ENCODE measurements at regions not wholly inside any gene's neighbourhood (a gene's known extent, or its start where the extent isn't known, plus 50 kb on each side); places are given as distances from the start of the nearest gene placed in this dataset.

DNA sequence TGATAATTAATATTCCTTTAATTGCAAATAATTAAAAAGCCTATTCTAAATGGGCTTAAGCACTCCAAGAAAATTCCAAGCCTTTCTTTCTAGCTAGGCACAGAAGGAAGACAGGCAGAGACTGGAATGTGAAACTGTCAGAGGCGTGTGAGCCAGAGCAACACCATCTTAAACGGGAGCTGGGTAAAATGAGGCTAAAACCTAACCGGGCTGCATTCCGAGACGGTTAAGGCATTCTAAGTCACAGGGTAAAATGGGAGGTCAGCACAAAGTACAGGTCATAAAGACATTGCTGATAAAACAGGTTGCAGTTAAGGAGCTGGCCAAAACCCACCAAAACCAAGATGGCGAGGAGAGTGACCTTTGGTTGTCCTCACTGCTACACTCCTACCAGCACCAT, 300.4 kb downstream of the SLITRK6 start:
- TF ChIP-seq, protein P1, sequence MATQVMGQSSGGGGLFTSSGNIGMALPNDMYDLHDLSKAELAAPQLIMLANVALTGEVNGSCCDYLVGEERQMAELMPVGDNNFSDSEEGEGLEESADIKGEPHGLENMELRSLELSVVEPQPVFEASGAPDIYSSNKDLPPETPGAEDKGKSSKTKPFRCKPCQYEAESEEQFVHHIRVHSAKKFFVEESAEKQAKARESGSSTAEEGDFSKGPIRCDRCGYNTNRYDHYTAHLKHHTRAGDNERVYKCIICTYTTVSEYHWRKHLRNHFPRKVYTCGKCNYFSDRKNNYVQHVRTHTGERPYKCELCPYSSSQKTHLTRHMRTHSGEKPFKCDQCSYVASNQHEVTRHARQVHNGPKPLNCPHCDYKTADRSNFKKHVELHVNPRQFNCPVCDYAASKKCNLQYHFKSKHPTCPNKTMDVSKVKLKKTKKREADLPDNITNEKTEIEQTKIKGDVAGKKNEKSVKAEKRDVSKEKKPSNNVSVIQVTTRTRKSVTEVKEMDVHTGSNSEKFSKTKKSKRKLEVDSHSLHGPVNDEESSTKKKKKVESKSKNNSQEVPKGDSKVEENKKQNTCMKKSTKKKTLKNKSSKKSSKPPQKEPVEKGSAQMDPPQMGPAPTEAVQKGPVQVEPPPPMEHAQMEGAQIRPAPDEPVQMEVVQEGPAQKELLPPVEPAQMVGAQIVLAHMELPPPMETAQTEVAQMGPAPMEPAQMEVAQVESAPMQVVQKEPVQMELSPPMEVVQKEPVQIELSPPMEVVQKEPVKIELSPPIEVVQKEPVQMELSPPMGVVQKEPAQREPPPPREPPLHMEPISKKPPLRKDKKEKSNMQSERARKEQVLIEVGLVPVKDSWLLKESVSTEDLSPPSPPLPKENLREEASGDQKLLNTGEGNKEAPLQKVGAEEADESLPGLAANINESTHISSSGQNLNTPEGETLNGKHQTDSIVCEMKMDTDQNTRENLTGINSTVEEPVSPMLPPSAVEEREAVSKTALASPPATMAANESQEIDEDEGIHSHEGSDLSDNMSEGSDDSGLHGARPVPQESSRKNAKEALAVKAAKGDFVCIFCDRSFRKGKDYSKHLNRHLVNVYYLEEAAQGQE (IDR thresholded peaks at IDR 0.05; ENCODE audit: insufficient read depth in 1 of 2, low read depth in 2 of 2, low read length in 2 of 2) = no peak
- TF ChIP-seq POLR2AphosphoS5 (IDR thresholded peaks at IDR 0.05; ENCODE audit: low read depth, low read length) (no peak), FOXP2 (optimal IDR thresholded peaks at IDR 0.05; ENCODE audit: borderline replicate concordance, extremely low read depth, extremely low read length, insufficient read depth) (no peak)

DNA sequence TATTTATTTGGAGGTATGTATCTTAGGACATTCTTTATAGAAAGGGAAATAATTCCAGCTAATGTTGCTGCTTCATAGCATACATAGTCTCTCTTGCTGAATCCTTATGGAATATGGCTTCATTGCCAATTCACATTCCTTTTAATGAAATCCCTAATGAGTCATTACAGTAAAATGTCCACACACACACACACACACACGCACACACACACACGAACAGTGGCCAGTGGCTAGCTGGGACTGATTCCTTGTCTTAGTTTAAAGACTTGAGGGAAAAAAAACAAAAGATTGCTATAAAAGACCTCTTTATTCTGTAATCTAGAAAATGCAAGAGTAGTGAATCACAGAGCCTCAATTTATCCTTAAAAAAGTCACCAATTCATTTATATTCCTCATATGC, 301.6 kb downstream of the SLITRK6 start:
- no peak for TF ChIP-seq TAF1 (IDR thresholded peaks at IDR 0.05; ENCODE audit: borderline replicate concordance, insufficient read depth, low read length)
- no peak for TF ChIP-seq SIN3A (IDR thresholded peaks at IDR 0.05; ENCODE audit: borderline replicate concordance, insufficient read depth, low read length)
- no peak for TF ChIP-seq FOXP2 (optimal IDR thresholded peaks at IDR 0.05; ENCODE audit: borderline replicate concordance, extremely low read depth, extremely low read length, insufficient read depth)
- TF ChIP-seq, protein P1 (IDR thresholded peaks at IDR 0.05; ENCODE audit: insufficient read depth in 1 of 2, low read depth in 2 of 2, low read length in 2 of 2) = no peak
- no peak for TF ChIP-seq POLR2AphosphoS5 (IDR thresholded peaks at IDR 0.05; ENCODE audit: low read depth, low read length)

DNA sequence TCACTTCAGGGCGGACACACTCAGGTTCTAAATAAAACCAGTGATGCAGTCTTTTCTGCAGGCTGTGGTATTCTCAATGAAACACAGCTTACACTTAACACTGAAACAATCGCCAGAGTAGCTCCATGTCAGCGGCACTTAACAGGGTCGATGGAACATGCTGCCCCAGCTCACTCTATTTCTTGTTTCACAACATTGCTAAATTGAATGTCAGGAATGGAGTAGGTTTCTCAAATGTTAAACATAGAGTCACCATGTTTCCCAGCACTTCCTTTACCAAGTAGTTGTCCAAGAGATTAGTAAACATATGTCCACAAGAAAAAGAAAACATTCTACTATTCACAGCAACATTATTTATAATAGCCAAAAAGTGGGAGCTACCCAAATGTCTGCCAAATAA, 306.9 kb downstream of the SLITRK6 start:
- TF ChIP-seq FOXP2 (optimal IDR thresholded peaks at IDR 0.05; ENCODE audit: borderline replicate concordance, extremely low read depth, extremely low read length, insufficient read depth) (no peak), SIN3A (IDR thresholded peaks at IDR 0.05; ENCODE audit: borderline replicate concordance, insufficient read depth, low read length) (no peak), TAF1 (IDR thresholded peaks at IDR 0.05; ENCODE audit: borderline replicate concordance, insufficient read depth, low read length) (no peak), POLR2AphosphoS5 (IDR thresholded peaks at IDR 0.05; ENCODE audit: low read depth, low read length) (no peak)
- TF ChIP-seq, protein P1 (IDR thresholded peaks at IDR 0.05; ENCODE audit: insufficient read depth in 1 of 2, low read depth in 2 of 2, low read length in 2 of 2) = no peak

DNA sequence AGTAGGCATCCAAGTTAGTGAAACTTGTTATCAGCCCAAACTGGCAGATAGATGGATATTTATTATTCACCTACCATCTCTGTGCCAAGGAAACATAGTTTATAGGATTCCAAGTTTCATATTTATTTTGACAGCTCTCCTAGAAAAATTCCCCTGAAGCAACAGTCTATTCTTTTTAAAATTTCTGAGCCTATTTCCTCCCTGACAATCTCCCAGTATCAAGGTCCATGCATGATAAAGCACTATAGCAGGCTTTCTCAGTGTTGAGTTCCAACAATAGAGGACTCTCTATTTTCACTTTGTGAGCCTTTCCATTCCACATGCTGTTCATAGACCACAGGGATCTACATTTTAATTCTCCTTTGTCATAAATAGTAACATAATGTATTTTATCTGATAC, 312.6 kb downstream of the SLITRK6 start:
- TF ChIP-seq TAF1 (IDR thresholded peaks at IDR 0.05; ENCODE audit: borderline replicate concordance, insufficient read depth, low read length) (no peak), POLR2AphosphoS5 (IDR thresholded peaks at IDR 0.05; ENCODE audit: low read depth, low read length) (no peak), FOXP2 (optimal IDR thresholded peaks at IDR 0.05; ENCODE audit: borderline replicate concordance, extremely low read depth, extremely low read length, insufficient read depth) (no peak), SIN3A (IDR thresholded peaks at IDR 0.05; ENCODE audit: borderline replicate concordance, insufficient read depth, low read length) (no peak)
- TF ChIP-seq, protein P1 (IDR thresholded peaks at IDR 0.05; ENCODE audit: insufficient read depth in 1 of 2, low read depth in 2 of 2, low read length in 2 of 2) = no peak

DNA sequence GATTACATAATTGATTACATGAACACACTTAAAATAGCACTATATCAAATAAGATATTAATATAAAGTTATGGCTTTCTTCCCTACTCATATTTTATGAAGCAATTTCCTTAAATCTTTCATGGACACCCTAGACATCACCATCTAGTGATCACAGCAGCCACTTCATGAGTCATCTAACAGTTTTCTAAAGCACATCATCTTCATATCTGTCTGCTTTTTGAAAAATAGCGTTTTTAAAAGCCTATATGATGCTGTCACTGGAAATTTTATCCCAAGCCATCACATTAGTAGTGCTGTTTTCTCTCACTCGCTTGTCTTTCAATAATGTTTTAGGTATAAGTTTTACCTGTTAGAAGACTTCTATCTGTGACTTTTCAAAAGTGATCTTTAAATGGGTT, 326.1 kb downstream of the SLITRK6 start:
- TF ChIP-seq TAF1 (IDR thresholded peaks at IDR 0.05; ENCODE audit: borderline replicate concordance, insufficient read depth, low read length) = no peak
- TF ChIP-seq POLR2AphosphoS5 (IDR thresholded peaks at IDR 0.05; ENCODE audit: low read depth, low read length) = no peak
- TF ChIP-seq, protein P1 (IDR thresholded peaks at IDR 0.05; ENCODE audit: insufficient read depth in 1 of 2, low read depth in 2 of 2, low read length in 2 of 2) = no peak
- TF ChIP-seq FOXP2 (optimal IDR thresholded peaks at IDR 0.05; ENCODE audit: borderline replicate concordance, extremely low read depth, extremely low read length, insufficient read depth) = no peak
- no peak for TF ChIP-seq SIN3A (IDR thresholded peaks at IDR 0.05; ENCODE audit: borderline replicate concordance, insufficient read depth, low read length)
